Trophoblast cell (in vitro differentiated cells and primary cell): ENCODE measurements at regions not wholly inside any gene's neighbourhood (a gene's known extent, or its start where the extent isn't known, plus 50 kb on each side); places are given as distances from the start of the nearest gene placed in this dataset.

Experiments
- DNase-seq, 2 donors: peaks; one replicate each; pipeline ENCODE4 v3.0.0-alpha.2; 2016
- H2AFZ ChIP-seq: 2 replicates; pipeline ENCODE4 v1.6.1; 2013; ENCODE audit warnings: low read length, moderate library complexity, mild to moderate bottlenecking; ENCODE audit not compliant: insufficient read depth, poor library complexity
- H2AK5ac ChIP-seq: 2 replicates; pipeline ENCODE4 v1.6.1; 2013; ENCODE audit warnings: mild to moderate bottlenecking, low read length
- H2BK120ac ChIP-seq: 2 replicates; pipeline ENCODE4 v1.6.1; 2013; ENCODE audit warnings: low read length, mild to moderate bottlenecking, moderate library complexity; ENCODE audit not compliant: insufficient read depth, poor library complexity
- H2BK12ac ChIP-seq: 2 replicates; pipeline ENCODE4 v1.6.1; 2013; ENCODE audit warnings: mild to moderate bottlenecking, low read length, moderate library complexity
- H2BK5ac ChIP-seq: 2 replicates; pipeline ENCODE4 v1.6.1; 2013; ENCODE audit warnings: low read length, low read depth, moderate library complexity, mild to moderate bottlenecking; ENCODE audit not compliant: poor library complexity
- H3K14ac ChIP-seq: 2 replicates; pipeline ENCODE4 v1.6.1; 2013; ENCODE audit warnings: mild to moderate bottlenecking, low read length
- H3K18ac ChIP-seq: 2 replicates; pipeline ENCODE4 v1.6.1; 2013; ENCODE audit warnings: mild to moderate bottlenecking, low read length
- H3K23ac ChIP-seq: 2 replicates; pipeline ENCODE4 v1.6.1; 2013; ENCODE audit warnings: low read length
- H3K27ac ChIP-seq: 2 replicates; pipeline ENCODE4 v1.5.1; 2013; ENCODE audit warnings: low read depth, mild to moderate bottlenecking, inconsistent platforms, low read length, moderate library complexity
- H3K27me3 ChIP-seq: 2 replicates; pipeline ENCODE4 v1.6.1; 2013; ENCODE audit warnings: inconsistent platforms, mild to moderate bottlenecking, low read length, moderate library complexity; ENCODE audit not compliant: insufficient read depth
- H3K36me3 ChIP-seq, 2 experiments: 1 replicate in 1 of 2; 2 replicates in 1 of 2; pipeline ENCODE4 v1.6.1; 2013; ENCODE audit warnings: low read length in 2 of 2, mild to moderate bottlenecking in 2 of 2, moderate library complexity in 1 of 2; ENCODE audit not compliant: insufficient read depth in 2 of 2, control insufficient read depth in 1 of 2
- H3K4ac ChIP-seq: 2 replicates; pipeline ENCODE4 v1.6.1; 2013; ENCODE audit warnings: low read depth, mild to moderate bottlenecking, low read length, moderate library complexity
- H3K4me1 ChIP-seq, 2 experiments: 1 replicate in 1 of 2; 2 replicates in 1 of 2; pipeline ENCODE4 v1.6.1; 2013; ENCODE audit warnings: low read length in 2 of 2, mild to moderate bottlenecking in 2 of 2, moderate library complexity in 1 of 2; ENCODE audit not compliant: insufficient read depth in 2 of 2, control insufficient read depth in 1 of 2
- H3K4me2 ChIP-seq: 2 replicates; pipeline ENCODE4 v1.6.1; 2013; ENCODE audit warnings: inconsistent platforms, mild to moderate bottlenecking, low read length, moderate library complexity
- H3K4me3 ChIP-seq: 2 replicates; pipeline ENCODE4 v1.5.1; 2013; ENCODE audit warnings: mild to moderate bottlenecking, low read depth, low read length, inconsistent platforms
- H3K79me1 ChIP-seq: one replicate; pipeline ENCODE4 v1.6.1; 2013; ENCODE audit warnings: low read length
- H3K79me2 ChIP-seq: 2 replicates; pipeline ENCODE4 v1.6.1; 2013; ENCODE audit warnings: low read length, mild to moderate bottlenecking; ENCODE audit not compliant: control insufficient read depth, insufficient read depth, poor library complexity
- H3K9ac ChIP-seq: 2 replicates; pipeline ENCODE4 v1.6.1; 2013; ENCODE audit warnings: mild to moderate bottlenecking, low read length
- H3K9me3 ChIP-seq: 2 replicates; pipeline ENCODE4 v1.6.1; 2013; ENCODE audit warnings: low read depth, mild to moderate bottlenecking, control low read depth, inconsistent platforms, low read length; ENCODE audit not compliant: insufficient read depth
- H4K12ac ChIP-seq: 2 replicates; pipeline ENCODE4 v1.6.1; 2013; ENCODE audit warnings: low read depth, mild to moderate bottlenecking, low read length, moderate library complexity
- H4K8ac ChIP-seq: 2 replicates; pipeline ENCODE4 v1.6.1; 2013; ENCODE audit warnings: low read depth, mild to moderate bottlenecking, low read length, moderate library complexity
- H4K91ac ChIP-seq: one replicate; pipeline ENCODE4 v1.6.1; 2013; ENCODE audit warnings: low read depth, mild to moderate bottlenecking, low read length, moderate library complexity
- WGBS: extraction: QIAGEN DNeasy Blood & Tissue Kit; methylation state at CpG from one replicate; pipeline ENCODE4 v1.1.7; 2013; ENCODE audit warnings: missing lambda C conversion rate; ENCODE audit not compliant: insufficient read length, insufficient coverage; ENCODE audit errors: extremely low coverage; 5-methylcytosine and 5-hydroxymethylcytosine counted together

- H2AK5ac ChIP-seq: no peak overlapping the region
- no peak overlapping the region for H2BK12ac ChIP-seq
- H3K79me1 ChIP-seq: no peaks in the 10 kb centered on the region
- H3K4me2 ChIP-seq: no peak overlapping the region
- no peak overlapping the region for H3K18ac ChIP-seq
- no peak overlapping the region for H3K4me3 ChIP-seq
- no peak overlapping the region for H2BK120ac ChIP-seq
- no peak overlapping the region for H3K4ac ChIP-seq
- no peak overlapping the region for H4K91ac ChIP-seq
- H3K14ac ChIP-seq: no peak overlapping the region
- H4K8ac ChIP-seq: no peak overlapping the region
- no peaks in the 10 kb centered on the region for H3K27me3 ChIP-seq
- H2AFZ ChIP-seq: no peak overlapping the region
- DNase-seq: no peak
- H4K12ac ChIP-seq: no peak overlapping the region
- H3K4me1 ChIP-seq: no peaks in the 10 kb centered on the region
- no peak overlapping the region for H3K27ac ChIP-seq
- H3K9ac ChIP-seq: no peak overlapping the region
- no peaks in the 10 kb centered on the region for H3K36me3 ChIP-seq
- H2BK5ac ChIP-seq: no peak overlapping the region
- no peak overlapping the region for H3K23ac ChIP-seq
- H3K79me2 ChIP-seq: no peaks in the 10 kb centered on the region
- WGBS: no CpG with 5 or more reads among the region's 4 CpGs
- no peaks in the 10 kb centered on the region for H3K9me3 ChIP-seq
Observed at GRCh38 chr16:64217789-64218535, 903.9 kb downstream of the CDH11 start.

- no peak overlapping the region for H2BK12ac ChIP-seq
- no peak overlapping the region for H3K23ac ChIP-seq
- H2BK5ac ChIP-seq: no peak overlapping the region
- H3K4ac ChIP-seq: no peak overlapping the region
- H3K4me2 ChIP-seq: no peak overlapping the region
- H4K12ac ChIP-seq: no peak overlapping the region
- H3K27me3 ChIP-seq: no peaks in the 10 kb centered on the region
- WGBS: no CpG with 5 or more reads among the region's 3 CpGs
- H2AFZ ChIP-seq: no peak overlapping the region
- H2BK120ac ChIP-seq: no peak overlapping the region
- no peaks in the 10 kb centered on the region for H3K79me2 ChIP-seq
- H3K4me3 ChIP-seq: no peak overlapping the region
- H3K4me1 ChIP-seq: no peaks in the 10 kb centered on the region
- no peak for DNase-seq
- no peak overlapping the region for H4K8ac ChIP-seq
- no peaks in the 10 kb centered on the region for H3K9me3 ChIP-seq
- no peak overlapping the region for H2AK5ac ChIP-seq
- H3K27ac ChIP-seq: no peak overlapping the region
- H3K79me1 ChIP-seq: no peaks in the 10 kb centered on the region
- H3K14ac ChIP-seq: no peak overlapping the region
- H3K18ac ChIP-seq: no peak overlapping the region
- H3K36me3 ChIP-seq: no peaks in the 10 kb centered on the region
- no peak overlapping the region for H3K9ac ChIP-seq
- no peak overlapping the region for H4K91ac ChIP-seq
Observed at GRCh38 chr16:64215730-64216129, 906.1 kb downstream of the CDH11 start.

- no peaks in the 10 kb centered on the region for H3K79me2 ChIP-seq
- no peaks in the 10 kb centered on the region for H3K27me3 ChIP-seq
- H3K23ac ChIP-seq: no peak overlapping the region
- no peak overlapping the region for H3K4me2 ChIP-seq
- no peak overlapping the region for H3K4me3 ChIP-seq
- H2BK5ac ChIP-seq: no peak overlapping the region
- no peak overlapping the region for H4K12ac ChIP-seq
- H4K91ac ChIP-seq: no peak overlapping the region
- no peaks in the 10 kb centered on the region for H3K4me1 ChIP-seq
- no peak overlapping the region for H3K18ac ChIP-seq
- H4K8ac ChIP-seq: no peak overlapping the region
- H3K9me3 ChIP-seq: no peaks in the 10 kb centered on the region
- H3K27ac ChIP-seq: no peak overlapping the region
- H2BK12ac ChIP-seq: no peak overlapping the region
- H2AK5ac ChIP-seq: no peak overlapping the region
- no peak overlapping the region for H2BK120ac ChIP-seq
- WGBS: no CpG with 5 or more reads among the region's 5 CpGs
- H2AFZ ChIP-seq: no peak overlapping the region
- H3K36me3 ChIP-seq: no peaks in the 10 kb centered on the region
- H3K79me1 ChIP-seq: no peaks in the 10 kb centered on the region
- DNase-seq: no peak
- no peak overlapping the region for H3K4ac ChIP-seq
- H3K14ac ChIP-seq: no peak overlapping the region
- H3K9ac ChIP-seq: no peak overlapping the region
Observed at GRCh38 chr16:64211331-64211730, 910.5 kb downstream of the CDH11 start.

- Histone ChIP-seq H4K91ac (no peak overlapping the region), H2BK120ac (no peak overlapping the region), H3K4me2 (no peak overlapping the region), H3K18ac (no peak overlapping the region), H2AFZ (no peak overlapping the region), H3K79me1 (no peaks in the 10 kb centered on the region), H3K27me3 (no peaks in the 10 kb centered on the region), H2AK5ac (no peak overlapping the region), H4K8ac (no peak overlapping the region), H3K4ac (no peak overlapping the region), H3K23ac (no peak overlapping the region), H2BK12ac (no peak overlapping the region), H3K79me2 (no peaks in the 10 kb centered on the region), H2BK5ac (no peak overlapping the region), H3K9me3 (no peaks in the 10 kb centered on the region), H3K27ac (no peak overlapping the region), H3K9ac (no peak overlapping the region), H4K12ac (no peak overlapping the region), H3K14ac (no peak overlapping the region), H3K4me1 (no peaks in the 10 kb centered on the region), H3K4me3 (no peak overlapping the region), H3K36me3 (no peaks in the 10 kb centered on the region)
- DNase-seq: no peak
- no CpG with 5 or more reads among the region's 2 CpGs for WGBS
Observed at GRCh38 chr16:64206862-64207261, 915.0 kb downstream of the CDH11 start.
